ENCODE measurements at regions not wholly inside any gene's neighbourhood (a gene's known extent, or its start where the extent isn't known, plus 50 kb on each side); places are given as distances from the start of the nearest gene placed in this dataset.
"Not testable (repeated sequence)": the region's sequence is repeated elsewhere in the genome, so short reads cannot be mapped to it uniquely, and the experiment has no call there.

GRCh38 chr5:99453196-99453595, 524.4 kb upstream of the CHD1 start:
- no peaks in the 10 kb centered on the region for H3K9me3 ChIP-seq
- TF ChIP-seq, protein P1, sequence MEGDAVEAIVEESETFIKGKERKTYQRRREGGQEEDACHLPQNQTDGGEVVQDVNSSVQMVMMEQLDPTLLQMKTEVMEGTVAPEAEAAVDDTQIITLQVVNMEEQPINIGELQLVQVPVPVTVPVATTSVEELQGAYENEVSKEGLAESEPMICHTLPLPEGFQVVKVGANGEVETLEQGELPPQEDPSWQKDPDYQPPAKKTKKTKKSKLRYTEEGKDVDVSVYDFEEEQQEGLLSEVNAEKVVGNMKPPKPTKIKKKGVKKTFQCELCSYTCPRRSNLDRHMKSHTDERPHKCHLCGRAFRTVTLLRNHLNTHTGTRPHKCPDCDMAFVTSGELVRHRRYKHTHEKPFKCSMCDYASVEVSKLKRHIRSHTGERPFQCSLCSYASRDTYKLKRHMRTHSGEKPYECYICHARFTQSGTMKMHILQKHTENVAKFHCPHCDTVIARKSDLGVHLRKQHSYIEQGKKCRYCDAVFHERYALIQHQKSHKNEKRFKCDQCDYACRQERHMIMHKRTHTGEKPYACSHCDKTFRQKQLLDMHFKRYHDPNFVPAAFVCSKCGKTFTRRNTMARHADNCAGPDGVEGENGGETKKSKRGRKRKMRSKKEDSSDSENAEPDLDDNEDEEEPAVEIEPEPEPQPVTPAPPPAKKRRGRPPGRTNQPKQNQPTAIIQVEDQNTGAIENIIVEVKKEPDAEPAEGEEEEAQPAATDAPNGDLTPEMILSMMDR (IDR thresholded peaks at IDR 0.05) = no peak
- no peaks in the 10 kb centered on the region for H3K27me3 ChIP-seq
- no peak overlapping the region for H3K27ac ChIP-seq
- no peaks in the 10 kb centered on the region for H3K36me3 ChIP-seq
- H3K4me3 ChIP-seq = no peak overlapping the region
- no peaks in the 10 kb centered on the region for H3K4me1 ChIP-seq
- no peak for DNase-seq (ENCODE audit: low spot score)

DNA sequence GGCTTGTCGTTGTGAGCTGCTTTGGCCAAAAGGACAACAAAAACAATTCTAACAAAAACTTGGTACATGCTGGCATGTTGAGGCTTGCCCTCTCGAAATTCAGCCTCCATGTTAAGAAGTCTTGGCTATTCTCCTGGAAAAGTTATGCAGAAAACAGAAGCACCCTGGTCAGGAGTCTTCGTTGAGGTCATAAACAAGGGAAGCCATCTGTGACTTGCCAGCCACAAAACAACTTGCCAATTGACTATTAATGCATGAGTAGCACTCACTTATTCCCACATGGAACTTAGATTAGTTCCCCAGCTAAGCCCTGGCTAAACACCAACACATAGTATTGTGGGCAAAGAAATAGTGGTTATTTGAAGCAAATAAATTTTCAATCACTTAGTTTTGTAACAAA, 521.0 kb upstream of the CHD1 start:
- DNase-seq (ENCODE audit: low spot score) = no peak
- H3K27me3 ChIP-seq = no peaks in the 10 kb centered on the region
- H3K4me1 ChIP-seq = no peaks in the 10 kb centered on the region
- no peaks in the 10 kb centered on the region for H3K36me3 ChIP-seq
- H3K27ac ChIP-seq = no peak overlapping the region
- no peak overlapping the region for H3K4me3 ChIP-seq
- H3K9me3 ChIP-seq = no peaks in the 10 kb centered on the region
- TF ChIP-seq, protein P1 (IDR thresholded peaks at IDR 0.05) = no peak

DNA sequence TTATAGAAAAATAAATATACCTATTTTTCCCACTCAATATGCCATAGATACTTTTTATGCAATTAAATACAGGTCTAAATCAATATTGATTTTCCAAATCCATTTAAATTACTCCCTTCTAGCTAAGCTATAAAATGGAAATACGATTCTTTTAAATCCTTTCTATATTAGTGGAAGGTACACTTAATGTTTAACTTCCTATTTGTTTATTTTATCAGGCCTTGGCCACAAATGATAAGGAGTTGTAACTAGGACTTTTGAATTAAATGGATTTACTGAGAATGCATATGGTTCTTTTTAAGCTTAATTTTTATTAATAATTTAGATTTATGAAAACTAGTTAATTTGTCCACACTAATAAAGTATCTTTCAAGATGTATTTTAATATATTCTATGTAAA, 517.0 kb upstream of the CHD1 start:
- H3K27me3 ChIP-seq = no peaks in the 10 kb centered on the region
- TF ChIP-seq, protein P1 (IDR thresholded peaks at IDR 0.05) = no peak

GRCh38 chr5:99441235-99441634, 512.4 kb upstream of the CHD1 start:
- H3K4me3 ChIP-seq = no peak overlapping the region
- H3K27me3 ChIP-seq = no peaks in the 10 kb centered on the region
- DNase-seq (ENCODE audit: low spot score) = no peak
- no peaks in the 10 kb centered on the region for H3K4me1 ChIP-seq
- H3K9me3 ChIP-seq = no peaks in the 10 kb centered on the region
- H3K27ac ChIP-seq = no peak overlapping the region
- TF ChIP-seq, protein P1 (IDR thresholded peaks at IDR 0.05) = no peak
- H3K36me3 ChIP-seq = no peaks in the 10 kb centered on the region

More for the DNA sequence above, 517.0 kb upstream of the CHD1 start:
- Histone ChIP-seq H3K27ac (no peak overlapping the region), H3K9me3 (no peaks in the 10 kb centered on the region), H3K4me3 (no peak overlapping the region), H3K36me3 (no peaks in the 10 kb centered on the region), H3K4me1 (no peaks in the 10 kb centered on the region)
- no peak for DNase-seq (ENCODE audit: low spot score)

DNA sequence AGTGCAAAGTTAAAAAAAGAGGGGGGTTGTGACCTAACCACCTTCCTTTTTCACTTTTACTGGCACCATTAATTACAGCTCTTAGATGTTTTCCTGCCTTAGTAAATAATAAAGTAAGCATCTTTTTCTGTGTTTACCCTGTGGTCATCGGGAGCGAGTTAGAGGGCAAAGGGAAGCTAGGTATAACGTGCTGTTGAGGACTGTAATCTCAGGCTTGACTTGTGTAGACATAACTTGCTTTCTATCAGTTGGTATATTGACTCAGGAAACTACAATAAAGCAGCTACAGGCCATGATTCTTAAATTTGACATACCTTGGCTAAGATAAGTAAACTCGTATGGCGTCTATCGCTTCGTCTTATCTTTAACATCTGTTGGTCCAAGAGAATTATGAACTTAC, 509.8 kb upstream of the CHD1 start:
- Histone ChIP-seq H3K27ac (no peak overlapping the region), H3K4me1 (no peaks in the 10 kb centered on the region), H3K9me3 (no peaks in the 10 kb centered on the region), H3K27me3 (no peaks in the 10 kb centered on the region), H3K4me3 (no peak overlapping the region), H3K36me3 (no peaks in the 10 kb centered on the region)
- DNase-seq (ENCODE audit: low spot score) = no peak
- TF ChIP-seq, protein P1 (IDR thresholded peaks at IDR 0.05) = no peak

- H3K4me3 ChIP-seq = no peak overlapping the region
Observed at GRCh38 chr5:99437986-99438385, 509.2 kb upstream of the CHD1 start.

GRCh38 chr5:99423396-99423795, 494.6 kb upstream of the CHD1 start:
- not testable (repeated sequence) for H3K36me3 ChIP-seq; H3K4me3 ChIP-seq; H3K27ac ChIP-seq; DNase-seq (ENCODE audit: low spot score); H3K9me3 ChIP-seq; H3K4me1 ChIP-seq; H3K27me3 ChIP-seq

More at GRCh38 chr5:99437986-99438385, 509.2 kb upstream of the CHD1 start:
- no peak for DNase-seq (ENCODE audit: low spot score)
- TF ChIP-seq, protein P1 (IDR thresholded peaks at IDR 0.05) = no peak
- Histone ChIP-seq H3K27ac (no peak overlapping the region), H3K9me3 (no peaks in the 10 kb centered on the region), H3K36me3 (no peaks in the 10 kb centered on the region), H3K4me1 (no peaks in the 10 kb centered on the region), H3K27me3 (no peaks in the 10 kb centered on the region)

- not testable (repeated sequence) for DNase-seq (ENCODE audit: low spot score)
Observed at GRCh38 chr5:99418640-99419039, 489.8 kb upstream of the CHD1 start.

DNA sequence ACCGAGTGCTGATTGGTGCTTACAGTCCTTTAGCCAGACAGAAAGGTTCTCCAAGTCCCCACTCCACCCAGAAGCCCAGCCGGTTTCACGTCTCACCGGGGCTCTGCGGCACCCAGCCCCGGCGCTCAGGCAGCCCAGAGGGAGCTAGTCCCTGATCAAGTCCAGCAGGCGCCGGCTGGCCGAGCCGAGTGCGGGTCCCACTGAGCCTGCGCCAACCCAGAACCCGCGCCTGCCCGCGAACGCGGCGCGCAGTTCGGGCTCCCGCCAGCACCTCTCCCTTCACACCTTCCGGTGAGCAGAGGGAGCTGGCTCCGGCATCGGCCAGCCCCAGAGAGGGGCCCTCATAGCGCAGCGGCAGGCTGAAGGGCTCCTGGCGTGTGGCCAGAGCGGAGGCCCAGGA, 481.6 kb upstream of the CHD1 start:
- H3K4me3 ChIP-seq; DNase-seq (ENCODE audit: low spot score); H3K27me3 ChIP-seq; H3K36me3 ChIP-seq; H3K9me3 ChIP-seq; H3K4me1 ChIP-seq; H3K27ac ChIP-seq: not testable (repeated sequence)

More at GRCh38 chr5:99418640-99419039, 489.8 kb upstream of the CHD1 start:
- not testable (repeated sequence) for H3K4me1 ChIP-seq, H3K9me3 ChIP-seq, H3K27me3 ChIP-seq, H3K27ac ChIP-seq, H3K36me3 ChIP-seq, H3K4me3 ChIP-seq

Measured in right atrium auricular region (tissue), 2 donors.